ENCODE measurements at regions not wholly inside any gene's neighbourhood (a gene's known extent, or its start where the extent isn't known, plus 50 kb on each side); places are given as distances from the start of the nearest gene placed in this dataset.

DNA sequence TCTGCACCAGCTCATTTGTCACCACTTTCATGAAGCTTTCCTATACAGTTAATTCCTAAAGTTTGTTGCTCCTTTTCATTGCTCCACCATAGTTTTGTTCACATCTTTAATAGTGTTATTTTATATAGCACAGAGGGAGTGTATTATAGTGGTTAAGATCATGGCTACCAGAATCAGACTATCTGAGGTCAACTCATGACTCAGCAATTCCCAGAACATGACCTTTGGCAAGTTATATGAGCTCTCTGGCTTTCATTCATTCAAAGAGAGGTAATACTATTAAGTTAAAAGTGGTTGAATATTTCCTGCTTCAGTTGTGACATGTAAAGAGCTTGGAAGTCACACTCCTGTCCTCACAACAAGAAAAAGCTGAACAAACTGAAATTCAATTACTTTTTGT is 1073.5 kb downstream of the NAALADL2 start:
- no peak overlapping the region for H3K27ac ChIP-seq
- H3K36me3 ChIP-seq, result no peaks in the 10 kb centered on the region
- no peaks in the 10 kb centered on the region for H3K4me1 ChIP-seq
- H3K27me3 ChIP-seq, result no peaks in the 10 kb centered on the region
- no peak overlapping the region for H3K4me3 ChIP-seq
- intact Hi-C loops (cut with DNase I), result no loop called here
- no peak for FAIRE-seq
- no peak for ATAC-seq
- no peaks in the 10 kb centered on the region for H3K9me3 ChIP-seq
- TF ChIP-seq, protein P1, sequence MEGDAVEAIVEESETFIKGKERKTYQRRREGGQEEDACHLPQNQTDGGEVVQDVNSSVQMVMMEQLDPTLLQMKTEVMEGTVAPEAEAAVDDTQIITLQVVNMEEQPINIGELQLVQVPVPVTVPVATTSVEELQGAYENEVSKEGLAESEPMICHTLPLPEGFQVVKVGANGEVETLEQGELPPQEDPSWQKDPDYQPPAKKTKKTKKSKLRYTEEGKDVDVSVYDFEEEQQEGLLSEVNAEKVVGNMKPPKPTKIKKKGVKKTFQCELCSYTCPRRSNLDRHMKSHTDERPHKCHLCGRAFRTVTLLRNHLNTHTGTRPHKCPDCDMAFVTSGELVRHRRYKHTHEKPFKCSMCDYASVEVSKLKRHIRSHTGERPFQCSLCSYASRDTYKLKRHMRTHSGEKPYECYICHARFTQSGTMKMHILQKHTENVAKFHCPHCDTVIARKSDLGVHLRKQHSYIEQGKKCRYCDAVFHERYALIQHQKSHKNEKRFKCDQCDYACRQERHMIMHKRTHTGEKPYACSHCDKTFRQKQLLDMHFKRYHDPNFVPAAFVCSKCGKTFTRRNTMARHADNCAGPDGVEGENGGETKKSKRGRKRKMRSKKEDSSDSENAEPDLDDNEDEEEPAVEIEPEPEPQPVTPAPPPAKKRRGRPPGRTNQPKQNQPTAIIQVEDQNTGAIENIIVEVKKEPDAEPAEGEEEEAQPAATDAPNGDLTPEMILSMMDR (IDR thresholded peaks at IDR 0.05), result no peak
- DNase-seq, result no peak

DNA sequence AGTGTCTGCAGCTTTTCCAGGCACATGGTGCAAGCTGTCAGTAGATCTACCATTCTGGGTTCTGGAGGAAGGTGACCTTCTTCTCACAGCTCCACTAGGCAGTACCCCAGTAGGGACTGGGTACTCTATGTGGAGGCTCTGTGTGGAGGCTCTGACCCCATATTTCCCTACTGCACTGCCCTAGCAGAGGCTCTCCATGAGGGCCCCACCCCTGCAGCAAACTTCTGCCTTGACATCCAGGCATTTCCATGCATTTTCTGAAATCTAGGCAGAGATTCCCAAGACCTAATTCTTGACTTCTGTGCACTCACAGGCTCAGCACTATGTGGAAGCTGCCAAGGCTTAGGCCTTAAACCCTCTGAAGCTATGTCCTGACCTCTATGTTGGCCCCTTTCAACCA is 1060.0 kb downstream of the NAALADL2 start:
- intact Hi-C loops (cut with DNase I), result no loop called here
- no peaks in the 10 kb centered on the region for H3K9me3 ChIP-seq
- no peaks in the 10 kb centered on the region for H3K4me1 ChIP-seq

DNA sequence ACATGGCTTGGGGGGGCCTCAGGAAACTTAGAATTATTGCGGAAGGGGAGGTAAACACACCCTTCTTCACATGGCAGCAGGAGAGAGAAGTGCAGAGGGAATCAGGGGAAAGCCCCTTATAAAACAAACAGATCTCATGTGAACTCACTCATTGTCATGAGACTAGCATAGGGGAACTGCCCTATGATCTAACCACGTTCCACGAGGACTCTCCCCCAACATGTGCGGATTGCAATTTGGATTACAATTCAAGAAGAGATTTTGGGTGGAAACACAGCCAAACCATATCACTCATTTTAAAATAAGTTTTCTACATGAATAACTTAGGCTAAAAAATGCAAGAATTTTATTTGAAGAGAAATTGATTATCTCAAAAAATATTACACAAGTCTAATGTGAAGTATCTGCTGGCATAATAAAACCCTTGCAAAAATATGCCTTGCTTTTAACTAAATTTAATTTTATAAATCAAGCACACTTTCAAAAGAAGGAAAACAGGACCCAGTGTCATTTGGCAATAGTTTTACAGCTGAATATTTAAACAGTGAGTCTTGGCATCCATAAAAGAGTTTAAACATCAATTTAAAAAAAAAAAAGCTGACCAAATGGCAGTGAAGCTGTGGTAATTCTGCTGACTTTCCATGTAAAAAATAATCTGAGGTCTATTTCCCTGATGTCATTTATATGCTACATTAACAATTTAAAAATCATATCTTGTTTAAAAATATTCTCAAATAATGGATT is 1057.2 kb downstream of the NAALADL2 start:
- Histone ChIP-seq H3K4me1 (no peaks in the 10 kb centered on the region), H3K9me3 (no peaks in the 10 kb centered on the region), H3K27me3 (no peaks in the 10 kb centered on the region), H3K4me3 (no peak overlapping the region), H3K27ac (no peak overlapping the region), H3K36me3 (no peaks in the 10 kb centered on the region)
- intact Hi-C loops (cut with DNase I), result no loop called here
- TF ChIP-seq, protein P1 (IDR thresholded peaks at IDR 0.05), result no peak
- DNase-seq (no peak), FAIRE-seq (peak; percentile 43), ATAC-seq (no peak)
- WGBS, 2 donors, result 76 to 85% methylated on average over 4 of the region's 4 CpGs

More for the DNA sequence above, 1060.0 kb downstream of the NAALADL2 start:
- no peak for FAIRE-seq
- TF ChIP-seq, protein P1 (IDR thresholded peaks at IDR 0.05), result no peak
- H3K36me3 ChIP-seq, result no peaks in the 10 kb centered on the region
- no peaks in the 10 kb centered on the region for H3K27me3 ChIP-seq
- ATAC-seq, result no peak
- no peak overlapping the region for H3K27ac ChIP-seq
- H3K4me3 ChIP-seq, result no peak overlapping the region
- DNase-seq, result no peak

DNA sequence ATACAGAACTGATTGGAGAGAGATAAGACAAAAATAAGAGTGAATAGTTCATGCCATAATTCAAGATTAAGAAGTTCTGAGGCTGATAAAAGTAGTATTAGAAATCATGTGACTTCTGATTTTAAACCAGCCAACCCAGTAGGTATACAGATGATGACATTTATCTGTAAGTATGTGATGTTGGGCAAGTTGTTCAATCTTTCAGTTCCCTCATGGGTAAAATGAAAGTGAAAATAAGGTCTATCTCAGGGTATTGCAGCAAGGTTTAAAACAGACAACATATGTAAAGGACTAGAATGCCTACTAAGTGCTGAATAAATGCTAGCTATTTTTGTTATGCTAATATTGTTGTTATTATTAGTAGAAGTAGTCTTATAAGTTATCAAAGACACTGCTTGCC is 1055.7 kb downstream of the NAALADL2 start:
- TF ChIP-seq, protein P1 (IDR thresholded peaks at IDR 0.05), result no peak
- intact Hi-C loops (cut with DNase I), result no loop called here
- H3K4me3 ChIP-seq, result no peak overlapping the region
- H3K27me3 ChIP-seq, result no peaks in the 10 kb centered on the region
- DNase-seq, result no peak
- H3K27ac ChIP-seq, result no peak overlapping the region
- no peaks in the 10 kb centered on the region for H3K4me1 ChIP-seq
- ATAC-seq, result no peak
- no peak for FAIRE-seq
- no peaks in the 10 kb centered on the region for H3K9me3 ChIP-seq
- no peaks in the 10 kb centered on the region for H3K36me3 ChIP-seq

DNA sequence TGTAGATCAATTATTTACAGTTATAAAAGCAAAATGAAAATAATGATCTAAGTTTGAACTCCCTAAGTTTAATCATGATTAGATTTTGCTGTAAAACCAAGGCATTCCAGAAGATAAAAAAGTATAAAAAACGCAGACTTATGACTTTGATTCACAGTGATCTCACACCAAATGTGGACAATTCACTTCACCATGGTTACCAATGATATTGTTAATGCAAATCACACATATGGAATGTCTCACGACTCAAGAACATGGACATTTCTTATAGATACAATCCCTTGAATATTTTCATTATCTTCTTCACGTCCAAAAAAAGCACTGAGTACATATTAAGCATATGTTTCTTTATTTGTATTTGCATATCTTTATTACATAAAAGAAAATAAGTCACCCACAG is 1054.2 kb downstream of the NAALADL2 start:
- ATAC-seq (no peak), FAIRE-seq (no peak), DNase-seq (no peak)
- no peak overlapping the region for H3K4me3 ChIP-seq
- TF ChIP-seq, protein P1 (IDR thresholded peaks at IDR 0.05), result no peak
- intact Hi-C loops (cut with DNase I), result no loop called here
- no peaks in the 10 kb centered on the region for H3K27me3 ChIP-seq
- 38 to 53% methylated on average over 3 of the region's 3 CpGs for WGBS, 2 donors
- no peak overlapping the region for H3K27ac ChIP-seq
- H3K36me3 ChIP-seq, result no peaks in the 10 kb centered on the region
- no peaks in the 10 kb centered on the region for H3K4me1 ChIP-seq
- H3K9me3 ChIP-seq, result no peaks in the 10 kb centered on the region
